ENCODE measurements at regions not wholly inside any gene's neighbourhood (a gene's known extent, or its start where the extent isn't known, plus 50 kb on each side); places are given as distances from the start of the nearest gene placed in this dataset.
"Not testable (repeated sequence)": the region's sequence is repeated elsewhere in the genome, so short reads cannot be mapped to it uniquely, and the experiment has no call there.

DNA sequence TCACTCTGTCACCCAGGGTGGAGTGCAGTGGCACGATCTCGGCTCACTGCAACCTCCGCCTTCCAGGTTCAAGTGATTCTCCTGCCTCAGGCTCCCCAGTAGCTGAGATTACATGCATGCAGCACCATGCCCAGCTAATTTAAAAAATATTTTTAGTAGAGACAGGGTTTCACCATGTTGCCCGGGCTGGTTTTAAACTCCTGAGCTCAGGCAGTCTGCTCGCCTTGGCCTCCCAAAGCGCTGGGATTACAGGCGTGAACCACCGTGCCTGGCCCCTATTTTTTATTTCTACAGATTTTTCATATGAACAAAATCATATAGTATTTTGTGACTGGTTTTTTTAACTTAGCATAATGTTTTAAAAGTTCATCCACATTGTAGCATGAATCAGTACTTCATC lies 310.6 kb downstream of the RPS24 start:
- DNase-seq (ENCODE audit: low read depth): not testable (repeated sequence)

- DNase-seq (ENCODE audit: low read depth): not testable (repeated sequence)
Observed at GRCh38 chr10:78345515-78345914, 311.9 kb downstream of the RPS24 start.

- no peak for DNase-seq (ENCODE audit: low read depth)
Observed at GRCh38 chr10:78346721-78347120, 313.1 kb downstream of the RPS24 start.

DNA sequence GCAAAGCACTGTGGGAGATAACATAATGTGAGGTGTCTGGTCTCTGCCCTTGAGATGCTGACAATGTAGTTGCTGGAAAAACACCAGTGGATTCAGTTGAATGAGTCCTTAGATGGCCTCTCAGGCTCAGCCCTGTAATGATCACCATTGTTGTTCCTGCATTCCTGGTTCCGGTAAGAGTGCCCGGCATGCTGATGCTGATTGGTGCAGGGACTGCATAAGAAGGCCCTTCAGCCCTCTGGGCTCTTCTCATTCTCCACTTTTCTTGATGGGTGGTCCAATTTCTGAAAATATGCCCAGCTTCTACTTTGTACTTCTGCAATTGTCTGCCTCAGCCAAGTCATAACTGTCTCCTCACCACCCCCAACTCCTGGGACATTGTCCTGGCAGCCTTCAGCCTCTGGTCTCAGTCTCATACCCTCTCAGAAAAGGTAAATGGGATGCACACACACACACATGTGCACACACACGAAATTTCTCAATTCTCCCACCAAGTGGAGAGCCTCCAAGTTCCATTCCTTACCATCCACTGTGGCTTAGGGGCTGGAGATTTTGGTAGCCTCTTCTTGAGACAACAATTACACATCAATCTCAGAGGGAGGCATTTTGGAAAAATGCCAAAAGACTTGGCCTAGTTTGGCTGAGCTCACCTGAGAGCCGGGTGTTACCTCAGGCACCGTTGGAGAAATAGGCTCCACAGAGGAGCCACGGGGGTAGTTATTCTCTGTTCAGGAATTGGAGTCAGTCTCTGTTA lies 314.9 kb downstream of the RPS24 start:
- no peak for DNase-seq (ENCODE audit: low read depth)

- DNase-seq (ENCODE audit: low read depth): no peak
Observed at GRCh38 chr10:78349165-78349516, 315.5 kb downstream of the RPS24 start.

GRCh38 chr10:78349911-78350663 lies 316.4 kb downstream of the RPS24 start:
- DNase-seq (ENCODE audit: low read depth): no peak

DNA sequence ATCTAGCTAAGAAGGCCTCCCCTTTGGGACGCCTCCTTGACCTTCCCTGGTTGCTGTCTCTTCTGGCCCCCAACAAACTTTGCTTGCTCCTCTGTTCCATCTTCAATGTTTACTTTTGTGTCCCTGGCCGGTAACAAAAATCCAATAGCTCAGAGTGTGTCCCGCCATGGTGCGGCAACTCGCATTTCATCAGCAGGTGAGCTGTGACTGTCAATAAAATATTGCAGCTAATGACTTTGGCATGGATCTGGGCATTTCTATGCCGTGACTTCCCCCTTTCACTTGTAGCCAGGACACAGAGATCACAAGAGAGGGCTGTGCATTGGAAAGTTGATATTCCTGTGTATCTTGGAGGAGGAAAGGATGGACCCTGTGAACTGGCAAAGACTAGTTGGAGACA lies 317.6 kb downstream of the RPS24 start:
- no peak for DNase-seq (ENCODE audit: low read depth)

- DNase-seq (ENCODE audit: low read depth): no peak
Observed at GRCh38 chr10:78351809-78352208, 318.1 kb downstream of the RPS24 start.

DNA sequence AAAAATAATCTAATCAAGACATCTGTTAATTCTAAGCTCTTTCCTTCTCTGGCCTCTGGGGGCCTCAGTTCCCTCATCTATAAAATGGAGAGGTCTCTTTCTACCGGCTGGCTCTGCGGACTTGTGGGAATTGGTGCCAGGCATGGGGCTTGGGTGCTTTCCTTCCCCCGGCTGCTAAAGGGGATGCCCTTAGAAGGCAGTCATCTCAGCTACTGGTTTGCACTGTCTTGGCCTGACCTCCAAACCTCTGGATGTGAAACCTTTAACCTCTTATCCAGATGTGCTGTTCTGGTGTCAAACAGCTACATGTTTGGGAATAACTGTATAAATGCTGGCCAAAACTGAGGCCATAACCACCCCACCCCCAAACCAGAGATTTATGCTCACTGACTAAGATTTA lies 320.0 kb downstream of the RPS24 start:
- DNase-seq (ENCODE audit: low read depth): no peak

DNA sequence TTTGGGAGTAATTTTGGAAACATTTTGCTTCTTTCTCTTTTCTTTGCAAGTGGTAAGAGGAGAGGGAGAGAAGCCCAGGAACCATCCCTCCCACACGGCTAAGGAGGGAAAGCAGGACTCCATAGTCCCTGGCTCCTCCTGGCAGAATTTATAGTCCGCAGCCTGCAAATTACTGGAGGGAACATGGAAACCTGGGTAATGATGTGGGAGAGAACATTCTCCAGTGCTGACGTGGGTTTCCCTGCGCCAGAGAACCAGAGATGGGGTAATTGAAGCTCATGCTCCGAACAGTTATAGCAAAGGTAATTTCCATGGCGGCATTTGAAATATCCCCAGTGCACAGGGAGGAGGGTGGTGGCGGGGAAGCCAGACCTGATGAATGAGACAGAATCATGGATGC lies 320.4 kb downstream of the RPS24 start:
- DNase-seq (ENCODE audit: low read depth): no peak

DNA sequence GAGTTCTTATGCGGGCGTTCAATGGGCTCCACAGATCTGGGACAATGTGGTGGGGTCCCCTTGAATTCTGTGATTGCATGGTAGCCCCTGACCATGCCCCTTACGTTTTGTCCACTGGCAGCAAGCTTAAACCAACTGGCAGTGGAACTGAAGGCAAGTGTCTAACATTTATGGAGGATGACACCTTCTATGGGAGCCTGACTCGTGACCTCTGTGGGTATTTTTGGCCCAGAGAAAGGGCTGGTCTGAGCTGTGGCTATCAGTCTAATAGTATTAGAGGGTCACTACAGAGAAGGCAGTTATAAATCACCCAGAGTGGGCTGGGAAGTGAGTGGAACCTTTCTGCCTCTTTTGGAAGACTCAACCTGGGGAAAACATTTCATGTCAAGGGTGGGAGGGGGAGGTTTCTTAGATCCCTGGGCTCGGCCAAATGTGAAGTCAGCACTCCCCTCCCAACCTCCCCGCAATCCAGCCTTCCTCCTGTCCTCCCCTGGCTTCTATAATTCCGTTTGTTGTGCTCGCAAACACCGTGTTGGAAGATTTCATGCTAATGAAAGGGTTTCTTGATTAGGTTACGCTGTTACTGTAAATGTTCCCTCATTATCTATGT lies 322.7 kb downstream of the RPS24 start:
- no peak for DNase-seq (ENCODE audit: low read depth)

DNA sequence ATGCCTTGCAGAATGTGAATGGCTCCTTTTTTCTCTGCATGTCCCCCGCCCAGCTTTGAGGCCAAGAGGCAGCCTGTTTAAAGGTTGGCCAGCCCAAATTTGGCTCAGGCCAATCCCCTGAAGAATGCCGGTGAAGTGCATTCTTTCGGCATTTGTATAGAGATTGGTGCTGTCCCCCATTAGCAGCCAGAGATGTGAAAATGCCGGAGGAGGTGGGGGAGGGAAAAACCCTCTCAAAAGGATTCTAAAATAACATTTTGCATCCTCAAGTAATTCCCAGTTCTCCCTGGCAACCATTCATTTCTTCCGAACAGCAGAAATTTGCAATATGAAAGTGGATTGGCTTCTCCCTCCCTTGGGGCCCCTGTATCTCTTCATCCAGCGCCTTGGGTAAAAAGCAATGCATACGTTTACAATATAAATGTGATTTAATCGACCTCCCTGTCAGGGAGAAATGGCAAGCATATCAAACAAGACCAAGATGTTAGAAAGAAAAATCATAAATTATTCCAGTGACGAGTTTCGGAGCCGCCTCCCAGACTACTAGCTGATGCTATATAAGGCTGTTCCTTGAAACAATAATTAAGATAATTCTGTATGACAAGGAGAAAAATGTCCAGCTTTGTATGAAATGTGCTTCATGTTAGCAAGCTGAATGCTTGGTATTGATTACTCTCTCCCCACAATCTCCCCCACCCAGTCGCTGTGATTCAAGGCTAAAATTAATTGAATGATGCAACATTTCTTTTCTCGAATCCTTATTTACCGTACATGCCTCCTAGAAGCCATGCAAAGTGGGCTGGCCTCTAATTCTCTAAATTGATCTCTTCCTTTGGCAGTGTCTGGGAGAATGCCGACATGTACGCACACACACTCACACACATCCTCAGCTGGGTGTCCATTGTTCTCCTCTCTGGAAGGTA lies 323.7 kb downstream of the RPS24 start:
- no peak for DNase-seq (ENCODE audit: low read depth)

DNA sequence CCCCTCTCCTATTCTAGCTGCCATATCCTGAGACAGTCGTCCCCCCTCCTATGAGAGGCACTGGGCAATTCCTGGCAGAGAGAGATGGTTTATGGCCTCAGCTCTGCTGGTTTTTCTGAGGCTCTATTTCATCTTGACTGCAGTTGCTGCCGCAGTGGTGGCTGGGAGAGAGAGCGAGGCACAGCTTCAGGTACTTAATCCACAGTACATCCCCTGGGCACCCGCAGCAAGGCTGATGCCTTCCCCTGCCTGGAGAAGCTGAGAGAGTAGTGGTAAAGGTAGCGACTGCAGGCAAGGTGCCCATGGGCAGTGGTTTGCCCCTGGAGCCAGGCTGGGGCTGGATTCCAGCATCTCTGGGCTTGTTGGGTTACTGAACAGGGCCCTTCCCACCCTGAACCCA lies 324.7 kb downstream of the RPS24 start:
- no peak for DNase-seq (ENCODE audit: low read depth)

- no peak for DNase-seq (ENCODE audit: low read depth)
Observed at GRCh38 chr10:78358982-78359381, 325.3 kb downstream of the RPS24 start.

DNA sequence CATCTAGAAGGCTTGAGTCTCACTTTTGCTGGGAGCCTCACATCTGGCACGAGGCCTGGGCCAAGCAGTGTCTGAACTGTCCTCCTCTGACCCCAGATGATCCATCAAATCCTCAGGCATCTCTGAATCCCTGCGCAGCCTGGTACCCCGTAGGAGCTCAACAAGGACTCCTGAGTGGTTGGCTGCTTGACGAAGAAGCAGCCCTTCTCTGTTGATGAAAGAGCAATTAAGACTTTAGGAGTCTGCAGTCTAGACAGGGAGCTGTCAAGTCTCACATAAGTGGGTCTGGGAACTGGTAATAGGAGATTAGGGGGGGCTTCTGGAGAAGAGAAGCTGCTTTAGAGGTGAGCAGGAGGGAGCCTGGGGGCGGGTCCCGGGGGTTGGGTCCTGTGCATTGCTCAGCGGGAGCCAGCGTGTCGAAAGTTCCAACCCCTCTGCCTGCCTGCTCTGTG lies 326.0 kb downstream of the RPS24 start:
- no peak for DNase-seq (ENCODE audit: low read depth)

- DNase-seq (ENCODE audit: low read depth): no peak
Observed at GRCh38 chr10:78360284-78360683, 326.6 kb downstream of the RPS24 start.

GRCh38 chr10:78361031-78361430 lies 327.4 kb downstream of the RPS24 start:
- no peak for DNase-seq (ENCODE audit: low read depth)

GRCh38 chr10:78362406-78363022 lies 328.9 kb downstream of the RPS24 start:
- DNase-seq (ENCODE audit: low read depth): no peak

DNA sequence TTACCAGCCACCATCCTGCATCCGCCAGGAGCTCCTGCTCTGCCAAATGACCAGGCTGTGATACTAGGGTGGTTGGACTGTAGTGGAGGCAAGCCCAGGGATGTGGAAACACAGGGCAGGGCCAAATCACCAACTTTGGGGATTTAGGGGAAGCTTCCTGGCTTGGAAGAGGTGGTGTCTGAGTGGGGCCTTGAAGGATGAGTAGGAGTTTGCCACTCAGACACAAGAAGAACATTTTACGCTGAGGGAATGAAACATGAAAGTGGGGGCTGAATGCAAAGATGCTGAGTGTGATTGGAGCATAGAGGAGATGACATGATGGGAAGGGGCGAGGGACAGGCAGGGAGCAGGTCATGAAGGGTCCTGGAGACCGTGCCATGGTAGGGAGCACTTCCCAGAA lies 329.5 kb downstream of the RPS24 start:
- DNase-seq (ENCODE audit: low read depth): no peak

GRCh38 chr10:78365694-78366093 lies 332.0 kb downstream of the RPS24 start:
- DNase-seq (ENCODE audit: low read depth): no peak

- no peak for DNase-seq (ENCODE audit: low read depth)
Observed at GRCh38 chr10:78366663-78367411, 333.2 kb downstream of the RPS24 start.

All from activated gamma-delta T cell treated with anti-CD3 and anti-CD28 coated beads, Interleukin-2, amount 50 U/mL, for 16 hours (primary cell).